ENCODE measurements at regions not wholly inside any gene's neighbourhood (a gene's known extent, or its start where the extent isn't known, plus 50 kb on each side); places are given as distances from the start of the nearest gene placed in this dataset.

- H3K9me3 ChIP-seq (ENCODE audit: low read depth, low read length): no peaks in the 10 kb centered on the region
- TF ChIP-seq FOXP2 (optimal IDR thresholded peaks at IDR 0.05; ENCODE audit: control extremely low read depth, extremely low read length, insufficient read depth) (no peak), POLR2AphosphoS5 (IDR thresholded peaks at IDR 0.05; ENCODE audit: borderline replicate concordance, low read depth, low read length) (no peak), EZH2 (IDR thresholded peaks at IDR 0.05) (no peak)
- no peak overlapping the region for H3K9ac ChIP-seq (ENCODE audit: insufficient read length)
- no peaks in the 10 kb centered on the region for H3K36me3 ChIP-seq (ENCODE audit: insufficient read depth, low read length)
- H3K27ac ChIP-seq: no peak overlapping the region
- H3K4me3 ChIP-seq: no peak overlapping the region
- no peak for DNase-seq (ENCODE audit: low read depth, low spot score)
These were observed 374.8 kb downstream of the PDGFC start for GRCh38 chr4:156596706-156597329.

GRCh38 chr4:156596026-156596425 is 375.6 kb downstream of the PDGFC start:
- no peak overlapping the region for H3K27ac ChIP-seq
- H3K9ac ChIP-seq (ENCODE audit: insufficient read length): no peak overlapping the region
- no peaks in the 10 kb centered on the region for H3K36me3 ChIP-seq (ENCODE audit: insufficient read depth, low read length)
- H3K9me3 ChIP-seq (ENCODE audit: low read depth, low read length): no peaks in the 10 kb centered on the region
- no peak overlapping the region for H3K4me3 ChIP-seq
- no peak for TF ChIP-seq FOXP2 (optimal IDR thresholded peaks at IDR 0.05; ENCODE audit: control extremely low read depth, extremely low read length, insufficient read depth)
- TF ChIP-seq POLR2AphosphoS5 (IDR thresholded peaks at IDR 0.05; ENCODE audit: borderline replicate concordance, low read depth, low read length): no peak
- no peak for TF ChIP-seq EZH2 (IDR thresholded peaks at IDR 0.05)
- no peak for DNase-seq (ENCODE audit: low read depth, low spot score)

- no peak overlapping the region for H3K9ac ChIP-seq (ENCODE audit: insufficient read length)
- TF ChIP-seq EZH2 (IDR thresholded peaks at IDR 0.05): no peak
- no peak for TF ChIP-seq POLR2AphosphoS5 (IDR thresholded peaks at IDR 0.05; ENCODE audit: borderline replicate concordance, low read depth, low read length)
- TF ChIP-seq FOXP2 (optimal IDR thresholded peaks at IDR 0.05; ENCODE audit: control extremely low read depth, extremely low read length, insufficient read depth): no peak
- no peaks in the 10 kb centered on the region for H3K36me3 ChIP-seq (ENCODE audit: insufficient read depth, low read length)
- H3K4me3 ChIP-seq: peak overlapping the region; percentile 31; the same call in 1 of the 2 replicates
- H3K9me3 ChIP-seq (ENCODE audit: low read depth, low read length): no peaks in the 10 kb centered on the region
- DNase-seq (ENCODE audit: low read depth, low spot score): no peak
- H3K27ac ChIP-seq: no peak overlapping the region
These were observed 376.6 kb downstream of the PDGFC start for GRCh38 chr4:156595041-156595440.

- peak overlapping the region; percentile 31 for H3K4me3 ChIP-seq
- no peak overlapping the region for H3K9ac ChIP-seq (ENCODE audit: insufficient read length)
- H3K36me3 ChIP-seq (ENCODE audit: insufficient read depth, low read length): no peaks in the 10 kb centered on the region
- TF ChIP-seq POLR2AphosphoS5 (IDR thresholded peaks at IDR 0.05; ENCODE audit: borderline replicate concordance, low read depth, low read length): no peak
- no peak for TF ChIP-seq FOXP2 (optimal IDR thresholded peaks at IDR 0.05; ENCODE audit: control extremely low read depth, extremely low read length, insufficient read depth)
- TF ChIP-seq EZH2 (IDR thresholded peaks at IDR 0.05): no peak
- DNase-seq (ENCODE audit: low read depth, low spot score): no peak
- H3K27ac ChIP-seq: no peak overlapping the region
- no peaks in the 10 kb centered on the region for H3K9me3 ChIP-seq (ENCODE audit: low read depth, low read length)
These were observed 377.0 kb downstream of the PDGFC start for GRCh38 chr4:156594624-156595023.

GRCh38 chr4:156593464-156593863 is 378.1 kb downstream of the PDGFC start:
- TF ChIP-seq FOXP2 (optimal IDR thresholded peaks at IDR 0.05; ENCODE audit: control extremely low read depth, extremely low read length, insufficient read depth): no peak
- TF ChIP-seq EZH2 (IDR thresholded peaks at IDR 0.05): no peak
- no peak for TF ChIP-seq POLR2AphosphoS5 (IDR thresholded peaks at IDR 0.05; ENCODE audit: borderline replicate concordance, low read depth, low read length)
- H3K4me3 ChIP-seq: no peak overlapping the region
- DNase-seq (ENCODE audit: low read depth, low spot score): no peak
- H3K9ac ChIP-seq (ENCODE audit: insufficient read length): no peak overlapping the region
- H3K36me3 ChIP-seq (ENCODE audit: insufficient read depth, low read length): no peaks in the 10 kb centered on the region
- no peaks in the 10 kb centered on the region for H3K9me3 ChIP-seq (ENCODE audit: low read depth, low read length)
- H3K27ac ChIP-seq: no peak overlapping the region

GRCh38 chr4:156591679-156592078 is 379.9 kb downstream of the PDGFC start:
- no peak overlapping the region for H3K27ac ChIP-seq
- H3K4me3 ChIP-seq: no peak overlapping the region
- no peak for DNase-seq (ENCODE audit: low read depth, low spot score)
- no peak overlapping the region for H3K9ac ChIP-seq (ENCODE audit: insufficient read length)
- H3K36me3 ChIP-seq (ENCODE audit: insufficient read depth, low read length): no peaks in the 10 kb centered on the region
- no peaks in the 10 kb centered on the region for H3K9me3 ChIP-seq (ENCODE audit: low read depth, low read length)
- TF ChIP-seq FOXP2 (optimal IDR thresholded peaks at IDR 0.05; ENCODE audit: control extremely low read depth, extremely low read length, insufficient read depth) (no peak), POLR2AphosphoS5 (IDR thresholded peaks at IDR 0.05; ENCODE audit: borderline replicate concordance, low read depth, low read length) (no peak), EZH2 (IDR thresholded peaks at IDR 0.05) (no peak)

- no peak for DNase-seq (ENCODE audit: low read depth, low spot score)
- TF ChIP-seq EZH2 (IDR thresholded peaks at IDR 0.05) (no peak), POLR2AphosphoS5 (IDR thresholded peaks at IDR 0.05; ENCODE audit: borderline replicate concordance, low read depth, low read length) (no peak), FOXP2 (optimal IDR thresholded peaks at IDR 0.05; ENCODE audit: control extremely low read depth, extremely low read length, insufficient read depth) (no peak)
- Histone ChIP-seq H3K4me3 (no peak overlapping the region), H3K27ac (no peak overlapping the region), H3K9ac (ENCODE audit: insufficient read length) (no peak overlapping the region), H3K36me3 (ENCODE audit: insufficient read depth, low read length) (no peaks in the 10 kb centered on the region), H3K9me3 (ENCODE audit: low read depth, low read length) (no peaks in the 10 kb centered on the region)
These were observed 387.5 kb downstream of the PDGFC start for GRCh38 chr4:156584100-156584499.

GRCh38 chr4:156583265-156583664 is 388.3 kb downstream of the PDGFC start:
- no peaks in the 10 kb centered on the region for H3K36me3 ChIP-seq (ENCODE audit: insufficient read depth, low read length)
- TF ChIP-seq POLR2AphosphoS5 (IDR thresholded peaks at IDR 0.05; ENCODE audit: borderline replicate concordance, low read depth, low read length): no peak
- no peak for TF ChIP-seq FOXP2 (optimal IDR thresholded peaks at IDR 0.05; ENCODE audit: control extremely low read depth, extremely low read length, insufficient read depth)
- TF ChIP-seq EZH2 (IDR thresholded peaks at IDR 0.05): no peak
- H3K9me3 ChIP-seq (ENCODE audit: low read depth, low read length): no peaks in the 10 kb centered on the region
- DNase-seq (ENCODE audit: low read depth, low spot score): no peak
- H3K27ac ChIP-seq: no peak overlapping the region
- H3K4me3 ChIP-seq: no peak overlapping the region
- no peak overlapping the region for H3K9ac ChIP-seq (ENCODE audit: insufficient read length)
